ENCODE measurements at regions not wholly inside any gene's neighbourhood (a gene's known extent, or its start where the extent isn't known, plus 50 kb on each side); places are given as distances from the start of the nearest gene placed in this dataset.

GRCh38 chr16:64626776-64627175 is 495.1 kb downstream of the CDH11 start:
- TF ChIP-seq, protein P1, sequence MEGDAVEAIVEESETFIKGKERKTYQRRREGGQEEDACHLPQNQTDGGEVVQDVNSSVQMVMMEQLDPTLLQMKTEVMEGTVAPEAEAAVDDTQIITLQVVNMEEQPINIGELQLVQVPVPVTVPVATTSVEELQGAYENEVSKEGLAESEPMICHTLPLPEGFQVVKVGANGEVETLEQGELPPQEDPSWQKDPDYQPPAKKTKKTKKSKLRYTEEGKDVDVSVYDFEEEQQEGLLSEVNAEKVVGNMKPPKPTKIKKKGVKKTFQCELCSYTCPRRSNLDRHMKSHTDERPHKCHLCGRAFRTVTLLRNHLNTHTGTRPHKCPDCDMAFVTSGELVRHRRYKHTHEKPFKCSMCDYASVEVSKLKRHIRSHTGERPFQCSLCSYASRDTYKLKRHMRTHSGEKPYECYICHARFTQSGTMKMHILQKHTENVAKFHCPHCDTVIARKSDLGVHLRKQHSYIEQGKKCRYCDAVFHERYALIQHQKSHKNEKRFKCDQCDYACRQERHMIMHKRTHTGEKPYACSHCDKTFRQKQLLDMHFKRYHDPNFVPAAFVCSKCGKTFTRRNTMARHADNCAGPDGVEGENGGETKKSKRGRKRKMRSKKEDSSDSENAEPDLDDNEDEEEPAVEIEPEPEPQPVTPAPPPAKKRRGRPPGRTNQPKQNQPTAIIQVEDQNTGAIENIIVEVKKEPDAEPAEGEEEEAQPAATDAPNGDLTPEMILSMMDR (IDR thresholded peaks at IDR 0.05), result no peak
- Mint-ChIP-seq H3K4me3 (no peak overlapping the region), H3K9me3 (peaks cover 4% of the 10 kb centered on the region), H3K27ac (no peak overlapping the region), H3K4me1 (no peaks in the 10 kb centered on the region), H3K36me3 (ENCODE audit: low read depth) (no peaks in the 10 kb centered on the region), H3K27me3 (no peaks in the 10 kb centered on the region)
- ATAC-seq (ENCODE audit: low read depth) (no peak), DNase-seq (no peak)
- ChIA-PET POLR2A (no interaction called here), CTCF (no interaction called here)
- intact Hi-C loops (cut with micrococcal nuclease), result no loop called here

GRCh38 chr16:64621616-64622015 is 500.2 kb downstream of the CDH11 start:
- Mint-ChIP-seq H3K9me3 (peaks cover 16% of the 10 kb centered on the region), H3K4me3 (no peak overlapping the region), H3K36me3 (ENCODE audit: low read depth) (no peaks in the 10 kb centered on the region), H3K27ac (no peak overlapping the region), H3K27me3 (no peaks in the 10 kb centered on the region), H3K4me1 (no peaks in the 10 kb centered on the region)
- intact Hi-C loops (cut with micrococcal nuclease), result no loop called here
- POLR2A ChIA-PET, result no interaction called here
- no peak for ATAC-seq (ENCODE audit: low read depth)
- TF ChIP-seq, protein P1 (IDR thresholded peaks at IDR 0.05), result no peak
- CTCF ChIA-PET, result no interaction called here
- DNase-seq, result no peak

DNA sequence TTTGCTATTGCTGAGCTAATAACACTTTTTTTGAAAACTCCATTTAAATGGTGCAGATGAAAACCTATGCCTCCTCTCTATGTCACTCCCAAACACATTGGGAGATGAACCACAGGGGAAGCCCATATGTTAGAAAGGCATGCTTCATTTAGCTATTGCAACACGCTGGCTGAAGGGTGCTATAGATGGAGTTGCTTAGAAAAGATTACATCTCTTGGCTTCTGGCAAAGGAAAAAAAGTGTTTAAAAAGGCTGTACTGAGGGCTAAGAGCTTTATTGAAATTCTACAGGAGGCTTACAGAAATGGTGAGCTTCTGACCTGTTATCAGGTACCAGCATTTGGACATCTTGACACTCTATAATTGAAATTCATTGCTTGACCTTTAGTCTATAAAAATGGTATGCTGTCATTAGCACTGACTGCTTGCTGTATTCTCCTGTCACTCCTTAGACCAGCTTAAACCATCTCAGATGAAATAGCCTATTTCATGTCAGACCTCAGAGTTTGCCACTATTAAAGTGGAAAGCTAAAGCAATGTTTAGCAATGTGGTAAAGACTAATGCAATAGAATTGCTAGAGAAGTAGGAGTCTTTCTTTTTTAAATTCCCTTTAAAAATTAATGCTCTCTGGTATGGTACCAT is 503.9 kb downstream of the CDH11 start:
- Mint-ChIP-seq H3K36me3 (ENCODE audit: low read depth) (no peaks in the 10 kb centered on the region), H3K9me3 (peaks cover 24% of the 10 kb centered on the region), H3K4me1 (no peaks in the 10 kb centered on the region), H3K27ac (no peak overlapping the region), H3K27me3 (no peaks in the 10 kb centered on the region), H3K4me3 (no peak overlapping the region)
- DNase-seq (no peak), ATAC-seq (ENCODE audit: low read depth) (no peak)
- CTCF ChIA-PET, result no interaction called here
- TF ChIP-seq, protein P1 (IDR thresholded peaks at IDR 0.05), result no peak
- intact Hi-C loops (cut with micrococcal nuclease), result no loop called here
- POLR2A ChIA-PET, result no interaction called here

GRCh38 chr16:64615630-64616280 is 506.1 kb downstream of the CDH11 start:
- no peak overlapping the region for H3K4me3 Mint-ChIP-seq
- H3K27me3 Mint-ChIP-seq, result no peaks in the 10 kb centered on the region
- no peak overlapping the region for H3K27ac Mint-ChIP-seq
- H3K9me3 Mint-ChIP-seq, result peaks cover 27% of the 10 kb centered on the region
- ChIA-PET CTCF (no interaction called here), POLR2A (no interaction called here)
- intact Hi-C loops (cut with micrococcal nuclease), result no loop called here
- TF ChIP-seq, protein P1 (IDR thresholded peaks at IDR 0.05), result no peak
- DNase-seq (no peak), ATAC-seq (ENCODE audit: low read depth) (no peak)
- H3K4me1 Mint-ChIP-seq, result no peaks in the 10 kb centered on the region
- H3K36me3 Mint-ChIP-seq (ENCODE audit: low read depth), result no peaks in the 10 kb centered on the region

DNA sequence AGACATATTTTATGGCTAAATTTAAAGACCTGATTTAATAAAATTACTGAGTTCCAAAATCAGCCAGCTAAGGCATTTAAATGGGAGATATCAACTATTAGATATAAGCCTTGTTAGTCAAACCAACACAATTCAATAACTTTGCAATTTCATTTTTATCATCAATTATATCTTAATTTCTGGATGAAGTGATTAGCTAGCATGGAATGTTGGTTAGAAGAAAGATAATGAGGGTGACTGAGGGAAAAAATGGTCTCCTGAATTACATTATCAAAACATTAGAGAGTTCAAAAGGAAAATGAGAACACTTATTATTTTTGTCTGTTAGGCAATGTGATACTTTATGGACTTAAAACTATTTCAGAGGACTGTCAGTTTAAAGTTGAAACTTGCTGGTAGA is 525.7 kb downstream of the CDH11 start:
- Mint-ChIP-seq H3K9me3 (peaks cover 2% of the 10 kb centered on the region), H3K4me1 (no peaks in the 10 kb centered on the region), H3K27ac (no peak overlapping the region), H3K4me3 (no peak overlapping the region), H3K36me3 (ENCODE audit: low read depth) (no peaks in the 10 kb centered on the region), H3K27me3 (no peaks in the 10 kb centered on the region)
- ATAC-seq (ENCODE audit: low read depth) (no peak), DNase-seq (no peak)
- CTCF ChIA-PET, result no interaction called here
- TF ChIP-seq, protein P1 (IDR thresholded peaks at IDR 0.05), result no peak
- intact Hi-C loops (cut with micrococcal nuclease), result no loop called here
- POLR2A ChIA-PET, result no interaction called here

Measured in activated B cell treated with CpG ODN at 0.5 μM for 24 hours (primary cell).